Activated CD8-positive, alpha-beta memory T cell treated with anti-CD3 and anti-CD28 coated beads for 4 hours (primary cell): ENCODE measurements at regions not wholly inside any gene's neighbourhood (a gene's known extent, or its start where the extent isn't known, plus 50 kb on each side); places are given as distances from the start of the nearest gene placed in this dataset.
"Not testable (repeated sequence)": the region's sequence is repeated elsewhere in the genome, so short reads cannot be mapped to it uniquely, and the experiment has no call there.

ENCODE experiments used
- DNase-seq, 2 donors: peaks; one replicate each; pipeline ENCODE4 v3.0.0-alpha.2; 2020; ENCODE audit warnings: low read depth in 2 of 2

GRCh38 chr2:176573612-176574483 is 304.6 kb downstream of the MTX2 start:
- no peak for DNase-seq

DNA sequence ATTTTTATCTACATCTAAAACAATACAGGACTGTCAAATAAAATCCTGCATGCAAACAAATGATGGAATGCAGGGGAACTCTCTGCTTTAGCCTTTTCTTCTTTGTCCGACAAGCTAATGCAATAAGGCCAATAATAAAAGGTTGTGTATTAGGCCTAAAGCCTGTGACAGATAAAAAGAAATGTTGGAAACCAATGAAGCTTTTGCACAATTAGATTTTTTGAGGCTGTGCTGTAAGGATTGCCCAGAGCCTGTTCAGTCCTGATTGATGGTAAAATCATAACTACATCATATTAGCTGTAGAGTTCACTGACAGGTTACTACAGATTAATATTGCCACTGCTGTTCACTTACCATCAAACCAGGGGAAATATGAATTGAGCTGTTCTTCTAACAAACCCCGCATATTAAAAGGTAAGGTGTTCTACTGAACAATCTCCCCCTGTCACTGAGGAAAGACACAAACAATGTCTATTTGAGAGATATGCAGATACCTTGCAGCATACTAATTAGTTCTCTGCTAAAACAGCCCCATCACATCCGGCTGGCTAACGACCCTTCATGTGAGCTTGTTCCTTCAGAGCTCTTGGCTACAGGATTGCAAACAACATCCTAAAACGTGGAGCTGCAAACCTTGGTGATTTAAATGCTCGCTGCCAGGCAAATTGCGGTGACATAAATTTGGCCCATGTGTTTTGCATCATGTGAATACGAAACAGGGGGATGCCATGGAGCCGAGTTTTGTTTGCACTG is 305.4 kb downstream of the MTX2 start:
- DNase-seq: no peak

- DNase-seq: no peak
Measured at GRCh38 chr2:176575237-176575744, 306.0 kb downstream of the MTX2 start.

DNA sequence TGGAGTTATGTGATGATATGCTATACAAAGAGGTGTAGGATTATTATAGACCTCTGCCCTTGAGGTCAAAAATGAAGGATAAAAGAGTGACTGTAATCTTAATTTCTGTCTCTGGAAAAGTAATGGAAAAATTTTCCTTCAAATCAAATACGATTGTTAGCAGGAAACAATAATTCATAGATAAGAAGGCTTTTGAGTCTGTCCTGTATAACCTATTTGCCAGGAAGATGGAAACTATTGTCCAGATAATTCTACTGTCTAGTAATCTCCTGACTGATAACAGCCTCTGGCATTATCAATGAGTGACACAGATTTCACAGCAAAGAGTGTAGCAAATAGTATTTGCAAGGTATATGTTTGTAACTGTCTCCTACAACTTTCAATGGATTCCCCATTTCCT is 307.8 kb downstream of the MTX2 start:
- DNase-seq: no peak

- DNase-seq: not testable (repeated sequence)
Measured at GRCh38 chr2:176578292-176578691, 309.1 kb downstream of the MTX2 start.

GRCh38 chr2:176579608-176580007 is 310.4 kb downstream of the MTX2 start:
- DNase-seq: no peak

- no peak for DNase-seq
Measured at GRCh38 chr2:176581557-176582165, 312.4 kb downstream of the MTX2 start.

GRCh38 chr2:176582176-176582575 is 312.9 kb downstream of the MTX2 start:
- no peak for DNase-seq

DNA sequence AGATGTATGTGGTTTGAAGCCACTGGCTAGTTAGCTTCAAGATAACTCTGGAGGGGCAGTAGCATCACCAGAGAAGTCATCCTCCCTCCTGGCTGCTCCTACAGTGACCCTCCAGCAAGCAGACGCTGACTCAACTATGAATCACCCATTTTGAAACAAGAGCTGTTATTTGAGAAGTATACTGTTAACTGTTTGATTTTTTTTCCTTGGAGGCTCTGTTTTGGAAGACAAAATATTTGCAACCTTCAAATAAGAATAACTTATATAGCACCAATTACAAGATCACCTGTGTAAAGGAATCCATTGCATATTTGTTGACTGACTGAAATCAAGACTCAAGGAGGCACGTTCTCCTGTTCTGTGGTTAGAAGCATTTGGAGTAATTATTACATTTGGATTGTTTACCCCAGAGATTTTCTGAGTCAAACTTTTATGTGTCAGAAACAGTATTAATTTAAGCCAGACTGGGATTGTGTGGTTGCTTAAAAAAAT is 313.8 kb downstream of the MTX2 start:
- no peak for DNase-seq

- DNase-seq: no peak
Measured at GRCh38 chr2:176583607-176584006, 314.4 kb downstream of the MTX2 start.

DNA sequence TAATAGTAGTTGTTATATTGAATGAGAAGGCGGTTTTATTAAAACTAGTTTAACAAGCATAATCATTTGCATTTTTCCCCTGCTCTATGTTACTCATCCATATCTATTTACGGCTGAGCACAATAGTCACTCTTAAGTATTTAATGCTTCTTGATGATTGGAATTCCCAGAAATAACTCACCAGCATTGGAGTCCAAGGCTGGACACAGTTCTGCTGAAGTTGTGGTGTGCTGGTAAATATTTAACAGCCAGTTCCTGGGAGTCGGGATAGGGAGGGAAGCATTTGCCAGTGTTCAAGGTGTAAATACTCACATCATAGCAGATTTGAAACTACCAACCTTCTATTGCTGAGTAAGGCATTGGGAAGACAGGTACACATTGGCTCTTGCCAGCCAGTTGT is 315.1 kb downstream of the MTX2 start:
- no peak for DNase-seq

DNA sequence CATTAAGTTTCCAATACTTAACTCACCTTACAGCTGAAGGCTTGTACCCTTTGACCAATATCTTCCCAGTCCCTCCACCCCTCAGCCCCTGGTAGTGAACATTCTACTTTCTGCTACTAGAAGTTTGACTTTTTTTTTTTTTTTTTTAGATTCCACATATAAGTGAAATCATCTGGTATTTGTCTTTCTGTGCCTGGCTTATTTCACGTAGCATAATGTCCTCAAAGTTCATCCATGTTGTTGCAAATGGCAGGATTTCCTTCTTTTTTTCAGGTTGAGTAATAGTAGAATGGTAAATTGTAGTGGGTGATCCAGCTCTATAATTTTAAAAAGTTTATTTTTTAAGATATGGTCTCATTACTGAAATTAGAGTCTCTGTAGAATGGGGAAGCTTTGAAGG is 316.0 kb downstream of the MTX2 start:
- no peak for DNase-seq

DNA sequence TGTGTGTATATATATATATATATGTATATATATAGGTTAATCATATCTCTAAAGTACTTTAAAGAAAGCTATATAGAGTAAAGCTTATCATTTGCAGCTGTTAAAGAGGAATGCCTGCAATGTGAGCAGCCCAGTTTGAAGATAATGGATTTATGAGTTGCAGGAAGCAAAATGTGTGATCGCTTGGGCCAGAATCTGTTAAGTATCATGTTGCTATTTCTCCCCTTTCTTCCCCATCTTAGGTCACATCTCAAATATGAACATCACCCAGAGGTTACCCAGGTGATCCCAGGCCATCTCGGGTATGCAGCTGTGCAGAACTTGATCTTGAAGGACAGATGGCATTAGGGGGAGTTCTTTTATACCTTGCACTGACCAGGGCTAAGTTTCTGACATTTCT is 316.5 kb downstream of the MTX2 start:
- no peak for DNase-seq

DNA sequence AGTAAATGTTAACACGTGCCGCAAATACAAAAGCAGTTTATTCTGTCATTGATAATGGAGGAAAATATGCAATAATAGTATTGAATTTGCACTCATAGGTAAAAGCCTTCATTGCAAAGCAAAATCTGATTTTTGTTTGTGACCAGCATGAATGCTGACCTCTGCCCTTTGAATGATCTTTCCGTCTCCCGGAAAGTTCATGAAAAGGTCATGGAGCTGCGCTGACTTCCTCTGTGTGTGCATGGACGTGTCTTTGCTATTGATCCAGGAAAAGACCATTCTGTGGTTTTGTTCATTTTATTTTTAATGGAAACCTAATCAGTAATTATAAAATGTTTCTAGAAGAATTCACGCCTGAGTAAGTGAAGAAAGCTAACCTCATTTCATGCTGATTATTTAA is 320.0 kb downstream of the MTX2 start:
- no peak for DNase-seq

DNA sequence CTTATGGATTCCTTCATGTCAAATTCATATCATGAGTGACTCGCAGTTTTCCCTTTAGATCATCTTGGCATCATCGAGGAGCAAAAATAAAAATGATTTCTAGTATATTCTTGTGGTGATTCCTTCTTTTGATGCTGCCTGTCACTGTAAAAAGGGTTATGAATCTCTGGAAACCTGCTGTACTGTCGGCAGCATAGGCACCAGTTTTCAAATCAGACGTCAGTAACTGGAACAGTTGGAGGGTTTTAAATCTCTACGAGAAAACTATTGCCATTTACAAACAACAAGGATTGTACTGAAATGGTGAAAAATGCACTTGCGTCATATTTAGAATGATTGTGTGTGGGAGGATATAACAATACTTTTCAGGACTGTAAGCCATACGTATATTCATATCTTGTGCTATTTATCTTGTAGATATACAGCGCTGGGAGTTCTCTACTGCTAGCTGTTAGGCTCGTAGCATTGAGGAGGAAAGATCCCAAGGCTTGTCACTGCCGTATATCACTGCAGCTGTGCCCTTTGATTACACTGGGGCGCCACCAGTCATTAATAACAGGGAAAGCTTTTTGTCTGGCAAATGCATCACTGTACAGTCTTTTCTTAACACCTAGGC is 320.7 kb downstream of the MTX2 start:
- DNase-seq: no peak

DNA sequence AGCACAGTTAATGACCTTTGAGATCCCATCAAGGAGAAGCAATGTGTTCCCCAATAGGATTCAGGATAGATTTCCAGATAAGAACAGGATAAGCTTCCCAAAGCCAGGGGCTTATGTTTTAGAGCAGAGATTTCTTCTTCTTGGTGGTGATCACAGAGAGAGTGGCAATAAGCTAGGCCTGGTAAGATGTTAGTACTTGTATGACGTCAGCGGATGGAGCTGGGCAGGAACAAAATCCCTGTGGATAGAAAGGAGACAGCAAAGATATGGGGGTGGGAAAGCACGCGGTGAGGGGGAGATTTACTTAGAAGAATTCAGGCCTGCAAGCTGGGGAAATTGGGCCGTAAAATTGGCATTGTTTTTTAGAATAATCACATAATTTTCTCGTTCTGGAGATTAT is 323.0 kb downstream of the MTX2 start:
- no peak for DNase-seq

GRCh38 chr2:176595986-176596385 is 326.7 kb downstream of the MTX2 start:
- no peak for DNase-seq

GRCh38 chr2:176597916-176598315 is 328.7 kb downstream of the MTX2 start:
- DNase-seq: no peak

DNA sequence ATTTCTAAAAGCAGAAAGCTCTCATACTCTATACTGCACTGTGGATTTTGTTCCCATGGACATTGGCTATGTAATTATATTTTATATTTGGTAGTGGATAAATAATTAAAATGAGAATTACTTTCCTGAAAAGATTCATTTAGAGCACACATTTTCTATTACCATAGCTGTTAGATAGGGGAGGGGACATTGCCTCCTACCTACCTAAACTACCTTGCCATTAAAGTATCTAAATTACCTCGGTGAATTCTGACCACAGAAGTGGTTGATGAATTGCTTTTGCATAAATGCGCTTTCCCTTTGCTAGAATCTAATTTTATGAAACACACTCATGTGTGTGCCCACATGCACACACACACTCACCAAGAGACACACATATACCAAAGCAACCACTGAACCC is 329.1 kb downstream of the MTX2 start:
- DNase-seq: no peak

DNA sequence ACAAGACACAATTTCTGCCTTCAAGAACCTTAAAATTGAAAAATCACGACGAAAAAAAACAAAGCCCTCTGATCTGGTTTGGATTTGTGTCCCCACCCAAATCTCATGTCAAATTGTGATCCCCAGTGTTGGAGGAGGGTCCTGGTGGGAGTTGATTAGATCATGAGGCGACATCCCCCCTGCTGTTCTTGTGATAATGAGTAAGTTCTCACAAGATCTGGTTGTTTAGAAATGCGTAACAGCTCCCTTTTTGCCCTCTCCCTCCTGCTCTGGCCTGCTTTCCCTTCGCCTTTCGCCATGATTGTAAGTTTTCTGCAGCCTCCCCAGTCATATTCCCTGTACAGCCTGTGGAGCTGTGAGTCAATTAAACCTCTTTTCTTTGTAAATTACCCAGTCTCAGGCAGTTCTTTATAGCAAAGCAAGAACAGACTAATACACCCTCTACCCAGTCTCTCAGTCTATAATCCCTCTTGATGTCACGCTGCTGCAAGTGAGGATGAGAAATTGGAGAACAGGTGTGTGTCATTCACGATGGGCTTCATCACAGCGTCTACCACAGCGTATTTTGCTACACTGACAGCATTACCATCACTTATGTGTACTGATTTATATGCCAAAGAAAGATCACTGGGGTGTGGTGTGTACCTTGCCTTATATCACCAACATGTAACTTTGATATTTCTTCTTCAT is 330.7 kb downstream of the MTX2 start:
- DNase-seq: no peak

- DNase-seq: no peak
Measured at GRCh38 chr2:176601066-176601465, 331.8 kb downstream of the MTX2 start.
